ENCODE measurements at regions not wholly inside any gene's neighbourhood (a gene's known extent, or its start where the extent isn't known, plus 50 kb on each side); places are given as distances from the start of the nearest gene placed in this dataset.

- Histone ChIP-seq H3K9me2 (ENCODE audit: insufficient read depth) (no peaks in the 10 kb centered on the region), H3K9ac (ENCODE audit: low read length) (no peak overlapping the region), H3K4me1 (ENCODE audit: control insufficient read depth in 1 of 2, insufficient read depth in 2 of 2, low read length in 2 of 2) (no peaks in the 10 kb centered on the region), H3K79me2 (ENCODE audit: insufficient read depth, low read length) (no peaks in the 10 kb centered on the region), H3K36me3 (ENCODE audit: control insufficient read depth in 1 of 2, insufficient read depth in 2 of 2, low read length in 2 of 2) (no peaks in the 10 kb centered on the region), H3K27ac (ENCODE audit: low read depth, low read length) (no peak overlapping the region), H3K4me3 (replicated peaks in 1 of 2; ENCODE audit: low read depth in 1 of 2, low read length in 2 of 2) (no peak overlapping the region), H3K27me3 (ENCODE audit: insufficient read depth, low read length) (no peaks in the 10 kb centered on the region), H2AFZ (ENCODE audit: low read depth, low read length, poor library complexity, severe bottlenecking) (no peak overlapping the region), H4K20me1 (ENCODE audit: insufficient read depth) (no peaks in the 10 kb centered on the region), H3K9me3 (ENCODE audit: control insufficient read depth in 1 of 2, insufficient read depth in 1 of 2, low read depth in 1 of 2, low read length in 2 of 2) (no peaks in the 10 kb centered on the region), H3K4me2 (ENCODE audit: low read length) (no peak overlapping the region)
- no peak for TF ChIP-seq CTCF (IDR thresholded peaks at IDR 0.05 in 2 of 3, conservative IDR thresholded peaks at IDR 0.05 in 1 of 3; ENCODE audit: borderline replicate concordance in 1 of 3, insufficient read depth in 1 of 3, low read depth in 2 of 3, low read length in 2 of 3)
- TF ChIP-seq POLR2A (IDR thresholded peaks at IDR 0.05; ENCODE audit: borderline replicate concordance, extremely low read depth, insufficient read depth, insufficient read length), result no peak
- TF ChIP-seq MAX (IDR thresholded peaks at IDR 0.05), result no peak
- TF ChIP-seq FOSL1 (IDR thresholded peaks at IDR 0.05; ENCODE audit: low read depth), result no peak
- TF ChIP-seq REST (IDR thresholded peaks at IDR 0.05; ENCODE audit: low read depth), result no peak
- TF ChIP-seq JUND (IDR thresholded peaks at IDR 0.05), result no peak
- no peak for TF ChIP-seq RAD21 (IDR thresholded peaks at IDR 0.05; ENCODE audit: low read depth)
- no peak for TF ChIP-seq ZFX (IDR thresholded peaks at IDR 0.05)
- TF ChIP-seq POLR2AphosphoS5 (IDR thresholded peaks at IDR 0.05; ENCODE audit: low read depth, low read length), result no peak
- no peak for TF ChIP-seq SIN3A (IDR thresholded peaks at IDR 0.05; ENCODE audit: low read depth)
- intact Hi-C loops (cut with micrococcal nuclease), result no loop called here
- ChIA-PET POLR2A (no interaction called here), RAD21 (ENCODE audit: low non-redundant PET in 1 of 2, low total read pairs in 2 of 2, uncharacterized antibody in 2 of 2, unreplicated experiment in 2 of 2) (no interaction called here), CTCF (no interaction called here)
- no peak for DNase-seq (ENCODE audit: low read depth, low spot score)
- BruUV-seq (replicated peaks), result no TSS peak
- ATAC-seq, result no peak
Observed at GRCh38 chr2:192473331-192473730, 278.6 kb upstream of the TMEFF2 start.

All from HCT116 (cell line).